ENCODE measurements at regions not wholly inside any gene's neighbourhood (a gene's known extent, or its start where the extent isn't known, plus 50 kb on each side); places are given as distances from the start of the nearest gene placed in this dataset.

DNA sequence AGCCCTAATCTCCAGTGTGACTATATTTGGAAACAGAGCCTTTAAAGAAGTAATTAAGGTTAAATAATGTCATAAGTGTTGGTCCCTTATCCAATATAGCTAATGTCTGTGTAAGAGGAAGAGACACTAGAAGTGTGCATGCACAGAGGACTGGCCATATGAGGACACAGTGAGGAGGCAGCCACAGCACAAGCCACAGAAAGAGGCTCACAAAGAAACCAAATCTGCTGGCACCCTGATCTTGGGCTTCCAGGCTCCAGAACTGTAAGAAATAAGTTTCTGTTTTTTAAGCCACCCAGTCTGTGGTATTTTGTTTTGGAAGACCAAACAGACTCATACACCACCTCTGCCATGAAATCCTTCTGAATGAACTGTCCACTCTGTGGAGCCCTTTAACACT lies 186.4 kb upstream of the SLC39A10 start:
- TF ChIP-seq, protein P1, sequence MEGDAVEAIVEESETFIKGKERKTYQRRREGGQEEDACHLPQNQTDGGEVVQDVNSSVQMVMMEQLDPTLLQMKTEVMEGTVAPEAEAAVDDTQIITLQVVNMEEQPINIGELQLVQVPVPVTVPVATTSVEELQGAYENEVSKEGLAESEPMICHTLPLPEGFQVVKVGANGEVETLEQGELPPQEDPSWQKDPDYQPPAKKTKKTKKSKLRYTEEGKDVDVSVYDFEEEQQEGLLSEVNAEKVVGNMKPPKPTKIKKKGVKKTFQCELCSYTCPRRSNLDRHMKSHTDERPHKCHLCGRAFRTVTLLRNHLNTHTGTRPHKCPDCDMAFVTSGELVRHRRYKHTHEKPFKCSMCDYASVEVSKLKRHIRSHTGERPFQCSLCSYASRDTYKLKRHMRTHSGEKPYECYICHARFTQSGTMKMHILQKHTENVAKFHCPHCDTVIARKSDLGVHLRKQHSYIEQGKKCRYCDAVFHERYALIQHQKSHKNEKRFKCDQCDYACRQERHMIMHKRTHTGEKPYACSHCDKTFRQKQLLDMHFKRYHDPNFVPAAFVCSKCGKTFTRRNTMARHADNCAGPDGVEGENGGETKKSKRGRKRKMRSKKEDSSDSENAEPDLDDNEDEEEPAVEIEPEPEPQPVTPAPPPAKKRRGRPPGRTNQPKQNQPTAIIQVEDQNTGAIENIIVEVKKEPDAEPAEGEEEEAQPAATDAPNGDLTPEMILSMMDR (IDR thresholded peaks at IDR 0.05), result no peak
- intact Hi-C loops (cut with DNase I), result no loop called here
- H3K9me3 ChIP-seq, result no peaks in the 10 kb centered on the region
- DNase-seq (no peak), FAIRE-seq (no peak), ATAC-seq (no peak)
- no peaks in the 10 kb centered on the region for H3K4me1 ChIP-seq
- peaks cover 0 to 4% (median 0%) of the 10 kb centered on the region in 4 donors for H3K27me3 ChIP-seq
- H3K4me3 ChIP-seq, result no peak overlapping the region
- no peaks in the 10 kb centered on the region for H3K36me3 ChIP-seq
- H3K27ac ChIP-seq, result no peak overlapping the region

- no peaks in the 10 kb centered on the region for H3K27me3 ChIP-seq
- no peak overlapping the region for H3K27ac ChIP-seq
- intact Hi-C loops (cut with DNase I), result no loop called here
- no peak for ATAC-seq
- TF ChIP-seq, protein P1 (IDR thresholded peaks at IDR 0.05), result no peak
- DNase-seq, result no peak
- no peak for FAIRE-seq
- WGBS, 2 donors, result 65 to 66% methylated on average over 2 of the region's 2 CpGs
- no peak overlapping the region for H3K4me3 ChIP-seq
- H3K4me1 ChIP-seq, result no peaks in the 10 kb centered on the region
- H3K9me3 ChIP-seq, result no peaks in the 10 kb centered on the region
- no peaks in the 10 kb centered on the region for H3K36me3 ChIP-seq
These were observed 188.3 kb upstream of the SLC39A10 start for GRCh38 chr2:195468771-195469170.

GRCh38 chr2:195466427-195466826 lies 190.6 kb upstream of the SLC39A10 start:
- TF ChIP-seq, protein P1 (IDR thresholded peaks at IDR 0.05), result no peak
- H3K27ac ChIP-seq, result no peak overlapping the region
- H3K4me1 ChIP-seq, result no peaks in the 10 kb centered on the region
- no peak for DNase-seq
- H3K4me3 ChIP-seq, result no peak overlapping the region
- no peak for FAIRE-seq
- H3K27me3 ChIP-seq, result no peaks in the 10 kb centered on the region
- intact Hi-C loops (cut with DNase I), result no loop called here
- ATAC-seq, result no peak
- no peaks in the 10 kb centered on the region for H3K36me3 ChIP-seq
- H3K9me3 ChIP-seq, result no peaks in the 10 kb centered on the region

GRCh38 chr2:195461010-195461409 lies 196.0 kb upstream of the SLC39A10 start:
- DNase-seq (no peak), FAIRE-seq (no peak), ATAC-seq (no peak)
- H3K9me3 ChIP-seq, result no peaks in the 10 kb centered on the region
- no peak overlapping the region for H3K4me3 ChIP-seq
- no peak overlapping the region for H3K27ac ChIP-seq
- H3K4me1 ChIP-seq, result no peaks in the 10 kb centered on the region
- TF ChIP-seq, protein P1 (IDR thresholded peaks at IDR 0.05), result no peak
- WGBS, 2 donors, result 48 to 50% methylated on average over 3 of the region's 3 CpGs
- H3K36me3 ChIP-seq, result no peaks in the 10 kb centered on the region
- intact Hi-C loops (cut with DNase I), result no loop called here
- no peaks in the 10 kb centered on the region for H3K27me3 ChIP-seq

- Histone ChIP-seq H3K36me3 (no peaks in the 10 kb centered on the region), H3K4me3 (no peak overlapping the region), H3K27me3 (no peaks in the 10 kb centered on the region), H3K4me1 (no peaks in the 10 kb centered on the region), H3K9me3 (no peaks in the 10 kb centered on the region), H3K27ac (no peak overlapping the region)
- 74 to 79% methylated on average over 2 of the region's 2 CpGs for WGBS, 2 donors
- no peak for DNase-seq
- intact Hi-C loops (cut with DNase I), result no loop called here
- TF ChIP-seq, protein P1 (IDR thresholded peaks at IDR 0.05), result no peak
- no peak for FAIRE-seq
- no peak for ATAC-seq
These were observed 198.1 kb upstream of the SLC39A10 start for GRCh38 chr2:195458936-195459335.
